ENCODE measurements at regions not wholly inside any gene's neighbourhood (a gene's known extent, or its start where the extent isn't known, plus 50 kb on each side); places are given as distances from the start of the nearest gene placed in this dataset.
A peak's percentile ranks its signal among the peaks of the same experiment; 100 is the strongest.

- TF ChIP-seq CTCF (conservative IDR thresholded peaks at IDR 0.05; ENCODE audit: low read depth, low read length), result no peak
- H3K4me3 ChIP-seq (ENCODE audit: low read length), result no peak overlapping the region
- no peak for DNase-seq (ENCODE audit: low read depth)
These were observed 91.3 kb downstream of the RPE65 start for GRCh38 chr1:68358439-68358838.

- no peak for TF ChIP-seq CTCF (conservative IDR thresholded peaks at IDR 0.05; ENCODE audit: low read depth, low read length)
- DNase-seq (ENCODE audit: low read depth), result no peak
- no peak overlapping the region for H3K4me3 ChIP-seq (ENCODE audit: low read length)
These were observed 94.1 kb downstream of the RPE65 start for GRCh38 chr1:68355614-68356013.

GRCh38 chr1:68352202-68352601 lies 97.6 kb downstream of the RPE65 start:
- no peak for TF ChIP-seq CTCF (conservative IDR thresholded peaks at IDR 0.05; ENCODE audit: low read depth, low read length)
- H3K4me3 ChIP-seq (ENCODE audit: low read length), result no peak overlapping the region
- DNase-seq (ENCODE audit: low read depth), result no peak

- no peak for DNase-seq (ENCODE audit: low read depth)
- no peak for TF ChIP-seq CTCF (conservative IDR thresholded peaks at IDR 0.05; ENCODE audit: low read depth, low read length)
- H3K4me3 ChIP-seq (ENCODE audit: low read length), result no peak overlapping the region
These were observed 102.3 kb downstream of the RPE65 start for GRCh38 chr1:68347415-68347814.

- TF ChIP-seq CTCF (conservative IDR thresholded peaks at IDR 0.05; ENCODE audit: low read depth, low read length), result peak; percentile 45
These were observed 103.5 kb downstream of the RPE65 start for GRCh38 chr1:68346188-68346808.

GRCh38 chr1:68344208-68344607 lies 105.5 kb downstream of the RPE65 start:
- no peak for DNase-seq (ENCODE audit: low read depth)
- TF ChIP-seq CTCF (conservative IDR thresholded peaks at IDR 0.05; ENCODE audit: low read depth, low read length), result no peak
- no peak overlapping the region for H3K4me3 ChIP-seq (ENCODE audit: low read length)

More at GRCh38 chr1:68346188-68346808, 103.5 kb downstream of the RPE65 start:
- no peak for DNase-seq (ENCODE audit: low read depth)
- no peak overlapping the region for H3K4me3 ChIP-seq (ENCODE audit: low read length)

- no peak overlapping the region for H3K4me3 ChIP-seq (ENCODE audit: low read length)
- TF ChIP-seq CTCF (conservative IDR thresholded peaks at IDR 0.05; ENCODE audit: low read depth, low read length), result no peak
- no peak for DNase-seq (ENCODE audit: low read depth)
These were observed 108.6 kb upstream of the WLS start for GRCh38 chr1:68340951-68341350.
